HepG2 (cell line): ENCODE measurements at regions not wholly inside any gene's neighbourhood (a gene's known extent, or its start where the extent isn't known, plus 50 kb on each side); places are given as distances from the start of the nearest gene placed in this dataset.

ENCODE experiments used
- ATAC-seq: fragments of 200-7000 bp; cut with Tn5 transposase; 3 replicates; pipeline ENCODE4 v1.9.1; 2020; ENCODE audit warnings: mild to moderate bottlenecking, moderate library complexity
- BruUV-seq: library from RNA; stranded (reverse); fragments of 400-500 nt; replicated peaks from 2 replicates; lab custom pipeline; 2021; lab: Mats Ljungman, UMichigan
- CTCF ChIA-PET: fragments of 300-600 bp; formaldehyde crosslinking; extraction: SDS; loops from one replicate; lab custom pipeline; 2021; ENCODE audit warnings: low total read pairs, inconsistent platforms, low intra/inter-chr PET ratio; lab: Yijun Ruan, JAX
- POLR2A ChIA-PET: fragments of 350-600 bp; sonication (Branson Sonifier 250); formaldehyde crosslinking; loops from one replicate; lab custom pipeline; 2020; ENCODE audit warnings: antibody characterized with exemption, inconsistent platforms; lab: Yijun Ruan, JAX
- DNase-seq: peaks from one replicate; pipeline ENCODE4 v3.0.0-alpha.2; 2015; ENCODE audit warnings: low spot score
- FAIRE-seq: peaks from 3 replicates; lab custom pipeline; 2011; peaks lifted over from hg19 to GRCh38; lab: Jason Lieb, UNC
- H2AFZ ChIP-seq: one replicate; pipeline ENCODE4 v1.6.1; 2011; ENCODE audit warnings: low read length, inconsistent platforms
- H3K27ac ChIP-seq: fragments of 300-600 bp; 3 replicates; pipeline ENCODE4 v1.8.0; 2011; ENCODE audit warnings: mixed run types, mild to moderate bottlenecking, mixed read lengths, low read length, inconsistent platforms; ENCODE audit not compliant: insufficient read depth; ENCODE audit errors: extremely low read length
- H3K27me3 ChIP-seq, 2 experiments: fragments of 200-600 bp in 1 of 2; 2 replicates in 1 of 2; 3 replicates in 1 of 2; pipeline versions ENCODE4 v1.6.0 to v1.8.0; 2011; ENCODE audit warnings: low read length in 2 of 2, mild to moderate bottlenecking in 2 of 2, moderate library complexity in 2 of 2, inconsistent platforms in 1 of 2; ENCODE audit not compliant: insufficient read depth in 2 of 2, control insufficient read depth in 1 of 2
- H3K36me3 ChIP-seq, 2 experiments: fragments of 200-600 bp in 1 of 2; replicated peaks in 1 of 2; 2 replicates in 1 of 2; 3 replicates in 1 of 2; pipeline versions ENCODE4 v1.5.1 to v1.8.0; 2011; ENCODE audit warnings: low read length in 2 of 2, inconsistent platforms in 1 of 2; ENCODE audit not compliant: insufficient read depth in 2 of 2, control insufficient read depth in 1 of 2
- H3K4me1 ChIP-seq: 2 replicates; pipeline ENCODE4 v1.5.1; 2012; ENCODE audit warnings: low read length, inconsistent platforms; ENCODE audit not compliant: insufficient read depth
- H3K4me2 ChIP-seq: 2 replicates; pipeline ENCODE4 v1.6.0; 2011; ENCODE audit warnings: low read depth, low read length, inconsistent platforms
- H3K4me3 ChIP-seq, 3 experiments: fragments of 200-600 bp in 1 of 3; sonication (generic), shearing (Covaris generic) in 1 of 3; replicated peaks in 1 of 3; 2 replicates each; pipeline ENCODE4 v1.5.1; 2011 to 2016; ENCODE audit warnings: low read length in 3 of 3, inconsistent platforms in 2 of 3, low read depth in 2 of 3, mild to moderate bottlenecking in 2 of 3, control low read depth in 1 of 3, mixed read lengths in 1 of 3; ENCODE audit not compliant: insufficient read depth in 1 of 3
- H3K79me2 ChIP-seq: one replicate; pipeline ENCODE4 v1.6.1; 2011; ENCODE audit warnings: low read length, inconsistent platforms; ENCODE audit not compliant: insufficient read depth
- H3K9ac ChIP-seq: 2 replicates; pipeline ENCODE4 v1.6.0; 2011; ENCODE audit warnings: mild to moderate bottlenecking, low read depth, low read length, inconsistent platforms; ENCODE audit not compliant: insufficient read depth
- H3K9me3 ChIP-seq: 2 replicates; pipeline ENCODE4 v1.5.1; 2012; ENCODE audit warnings: mild to moderate bottlenecking, low read length
- H4K20me1 ChIP-seq: 2 replicates; pipeline ENCODE4 v1.6.0; 2011; ENCODE audit warnings: inconsistent platforms, mild to moderate bottlenecking, low read length, moderate library complexity; ENCODE audit not compliant: insufficient read depth
- ARNT2 ChIP-seq: sonication (generic); formaldehyde crosslinking; IDR thresholded peaks from 2 replicates; pipeline ENCODE4 v1.8.0; 2022; ENCODE audit warnings: mild to moderate bottlenecking, low read depth, missing genetic modification reagents, moderate library complexity
- CCAR2 ChIP-seq: fragments of 200-400 bp; formaldehyde crosslinking; optimal IDR thresholded peaks from 2 replicates; pipeline ENCODE3; 2018; ENCODE audit warnings: low read depth, mild to moderate bottlenecking, low read length, moderate library complexity
- CENPX ChIP-seq: sonication (generic); formaldehyde crosslinking; IDR thresholded peaks from 2 replicates; pipeline ENCODE4 v1.9.0; 2021; ENCODE audit warnings: mild to moderate bottlenecking, missing genetic modification reagents, moderate library complexity
- ELF4 ChIP-seq: sonication (generic); formaldehyde crosslinking; IDR thresholded peaks from 2 replicates; pipeline ENCODE4 v1.5.0; 2020; ENCODE audit warnings: missing genetic modification reagents, mild to moderate bottlenecking, moderate library complexity, borderline replicate concordance
- FOXO1 ChIP-seq: sonication (generic); formaldehyde crosslinking; IDR thresholded peaks from 2 replicates; pipeline ENCODE4 v1.4.0; 2020; ENCODE audit warnings: missing genetic modification reagents
- HDAC1 ChIP-seq: sonication (generic); formaldehyde crosslinking; IDR thresholded peaks from 2 replicates; pipeline ENCODE4 v1.5.1; 2020; ENCODE audit warnings: mild to moderate bottlenecking, missing genetic modification reagents
- KDM6A ChIP-seq: IDR thresholded peaks from 2 replicates; pipeline ENCODE4 v1.6.1; 2016; ENCODE audit warnings: low read depth
- PAX8 ChIP-seq: sonication (generic); formaldehyde crosslinking; IDR thresholded peaks from 2 replicates; pipeline ENCODE4 v1.8.0; 2022; ENCODE audit warnings: mild to moderate bottlenecking, missing genetic modification reagents, borderline replicate concordance
- REL ChIP-seq: sonication (generic); formaldehyde crosslinking; conservative IDR thresholded peaks from 2 replicates; pipeline ENCODE4 v1.8.0; 2022; ENCODE audit warnings: mild to moderate bottlenecking, missing genetic modification reagents, moderate library complexity
- SMAD1 ChIP-seq: sonication (generic); formaldehyde crosslinking; IDR thresholded peaks from 2 replicates; pipeline ENCODE4 v1.4.0; 2020; ENCODE audit warnings: missing genetic modification reagents, low read depth, mild to moderate bottlenecking, borderline replicate concordance
- SP5 ChIP-seq: IDR thresholded peaks from 2 replicates; pipeline ENCODE4 v1.6.1; 2016; ENCODE audit warnings: low read depth, borderline replicate concordance
- TEAD2 ChIP-seq: sonication (generic); formaldehyde crosslinking; IDR thresholded peaks from 2 replicates; pipeline ENCODE4 v1.9.0; 2021; ENCODE audit warnings: missing genetic modification reagents
- THYN1 ChIP-seq: sonication (generic); formaldehyde crosslinking; IDR thresholded peaks from 2 replicates; pipeline ENCODE4 v1.8.1; 2023; ENCODE audit warnings: low read depth, mild to moderate bottlenecking, moderate library complexity, missing genetic modification reagents, borderline replicate concordance
- ZNF232 ChIP-seq: sonication (generic); formaldehyde crosslinking; IDR thresholded peaks from 2 replicates; pipeline ENCODE4 v1.4.0; 2020; ENCODE audit warnings: missing genetic modification reagents, borderline replicate concordance
- ZNF430 ChIP-seq: sonication (generic); formaldehyde crosslinking; IDR thresholded peaks from 2 replicates; pipeline ENCODE4 v1.9.0; 2021; ENCODE audit warnings: mild to moderate bottlenecking, missing genetic modification reagents
- ZNF546 ChIP-seq: sonication (generic); formaldehyde crosslinking; conservative IDR thresholded peaks from 2 replicates; pipeline ENCODE4 v1.8.1; 2023; ENCODE audit warnings: mild to moderate bottlenecking, missing genetic modification reagents
- ZNF652 ChIP-seq: IDR thresholded peaks from 2 replicates; pipeline ENCODE4 v1.6.1; 2016; ENCODE audit warnings: low read depth, borderline replicate concordance
- WGBS: methylation state at CpG from one replicate; pipeline ENCODE4 v1.1.6; 2017; ENCODE audit warnings: low lambda C conversion rate; 5-methylcytosine and 5-hydroxymethylcytosine counted together
- in situ Hi-C: cut with HindIII; loops from 2 replicates; pipeline ENCODE4 v1.10.0; 2017; ENCODE audit warnings: low pct_unique_long_range_greater_than_20kb; ENCODE audit not compliant: extremely low pct_ligation_motif_present
- intact Hi-C: fragments of 100-400 bp; cut with micrococcal nuclease; formaldehyde crosslinking; loops from one replicate; pipeline ENCODE4 v1.10.0; 2022; ENCODE audit not compliant: unreplicated experiment
- TF ChIP-seq, protein P1 (sequence below): sonication (generic); formaldehyde crosslinking; IDR thresholded peaks from 2 replicates; pipeline ENCODE4 v1.5.1; 2020; ENCODE audit warnings: mild to moderate bottlenecking, missing genetic modification reagents, moderate library complexity
- TF ChIP-seq, protein P2 (sequence below): IDR thresholded peaks from 2 replicates; pipeline ENCODE4 v1.6.1; 2016; ENCODE audit warnings: missing compliant biosample characterization, missing genetic modification reagents, borderline replicate concordance

DNA sequence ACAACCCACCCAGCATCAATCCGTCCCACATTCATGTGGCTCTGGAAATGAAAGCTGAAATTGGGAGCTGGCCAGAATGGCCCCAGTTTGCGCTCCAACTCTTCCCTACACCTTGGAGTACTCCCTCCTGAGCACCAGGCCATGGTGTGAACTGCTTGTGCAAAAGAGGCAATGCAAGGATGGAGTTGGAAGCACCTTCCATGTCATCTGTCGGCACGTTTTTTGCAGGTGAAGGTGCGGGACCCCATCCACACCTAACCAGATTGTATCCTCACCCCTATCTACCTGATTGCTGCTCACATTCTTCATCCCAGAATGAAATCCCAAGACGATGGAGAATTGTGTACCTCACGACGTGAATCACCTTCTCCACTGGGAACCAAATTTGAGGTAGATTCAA lies 136.6 kb upstream of the WSB1 start:
- BruUV-seq, result no TSS peak
- ChIA-PET POLR2A (no interaction called here), CTCF (no interaction called here)
- Histone ChIP-seq H3K36me3 (no peaks in the 10 kb centered on the region), H3K9ac (no peak overlapping the region), H3K4me1 (no peaks in the 10 kb centered on the region), H3K27me3 (peaks cover 3 to 7% of the 10 kb centered on the region in 2 experiments; a peak in 3 of 5 replicates), H3K79me2 (no peaks in the 10 kb centered on the region), H3K4me2 (no peak overlapping the region), H3K9me3 (no peaks in the 10 kb centered on the region), H3K27ac (no peak overlapping the region), H2AFZ (no peak overlapping the region), H4K20me1 (no peaks in the 10 kb centered on the region), H3K4me3 (no peak overlapping the region)
- ATAC-seq (no peak), FAIRE-seq (no peak), DNase-seq (no peak)
- intact Hi-C loops, result no loop called here
- in situ Hi-C loops, result no loop called here
- 28% methylated on average over 7 of the region's 8 CpGs for WGBS
- TF ChIP-seq ZNF546 (CRISPR knock-in tag), result no peak
- TF ChIP-seq ZNF232 (CRISPR knock-in tag), result no peak
- no peak for TF ChIP-seq HDAC1 (CRISPR knock-in tag)
- TF ChIP-seq, protein P1, sequence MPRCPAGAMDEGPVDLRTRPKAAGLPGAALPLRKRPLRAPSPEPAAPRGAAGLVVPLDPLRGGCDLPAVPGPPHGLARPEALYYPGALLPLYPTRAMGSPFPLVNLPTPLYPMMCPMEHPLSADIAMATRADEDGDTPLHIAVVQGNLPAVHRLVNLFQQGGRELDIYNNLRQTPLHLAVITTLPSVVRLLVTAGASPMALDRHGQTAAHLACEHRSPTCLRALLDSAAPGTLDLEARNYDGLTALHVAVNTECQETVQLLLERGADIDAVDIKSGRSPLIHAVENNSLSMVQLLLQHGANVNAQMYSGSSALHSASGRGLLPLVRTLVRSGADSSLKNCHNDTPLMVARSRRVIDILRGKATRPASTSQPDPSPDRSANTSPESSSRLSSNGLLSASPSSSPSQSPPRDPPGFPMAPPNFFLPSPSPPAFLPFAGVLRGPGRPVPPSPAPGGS (CRISPR knock-in tag), result no peak
- TF ChIP-seq ELF4 (CRISPR knock-in tag), result no peak
- no peak for TF ChIP-seq CENPX (CRISPR knock-in tag)
- no peak for TF ChIP-seq THYN1 (CRISPR knock-in tag)
- TF ChIP-seq, protein P2, sequence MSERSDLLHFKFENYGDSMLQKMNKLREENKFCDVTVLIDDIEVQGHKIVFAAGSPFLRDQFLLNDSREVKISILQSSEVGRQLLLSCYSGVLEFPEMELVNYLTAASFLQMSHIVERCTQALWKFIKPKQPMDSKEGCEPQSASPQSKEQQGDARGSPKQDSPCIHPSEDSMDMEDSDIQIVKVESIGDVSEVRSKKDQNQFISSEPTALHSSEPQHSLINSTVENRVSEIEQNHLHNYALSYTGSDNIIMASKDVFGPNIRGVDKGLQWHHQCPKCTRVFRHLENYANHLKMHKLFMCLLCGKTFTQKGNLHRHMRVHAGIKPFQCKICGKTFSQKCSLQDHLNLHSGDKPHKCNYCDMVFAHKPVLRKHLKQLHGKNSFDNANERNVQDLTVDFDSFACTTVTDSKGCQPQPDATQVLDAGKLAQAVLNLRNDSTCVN, result no peak
- no peak for TF ChIP-seq SMAD1 (CRISPR knock-in tag)
- no peak for TF ChIP-seq ZNF652 (CRISPR knock-in tag)
- no peak for TF ChIP-seq ZNF430 (CRISPR knock-in tag)
- no peak for TF ChIP-seq ARNT2 (CRISPR knock-in tag)
- no peak for TF ChIP-seq SP5
- no peak for TF ChIP-seq REL (CRISPR knock-in tag)
- TF ChIP-seq FOXO1 (CRISPR knock-in tag), result no peak
- no peak for TF ChIP-seq TEAD2 (CRISPR knock-in tag)
- TF ChIP-seq KDM6A (CRISPR knock-in tag), result no peak
- no peak for TF ChIP-seq PAX8
- TF ChIP-seq CCAR2, result no peak
